IMR-90 (cell line): ENCODE measurements at regions not wholly inside any gene's neighbourhood (a gene's known extent, or its start where the extent isn't known, plus 50 kb on each side); places are given as distances from the start of the nearest gene placed in this dataset.

Source experiments
- ATAC-seq: fragments of 200-7000 bp; cut with Tn5 transposase; 2 replicates; pipeline ENCODE4 v1.9.1; 2020; ENCODE audit warnings: low read depth, mild to moderate bottlenecking, moderate library complexity
- BruUV-seq: library from RNA; stranded (reverse); fragments of 400-500 nt; replicated peaks from 2 replicates; lab custom pipeline; 2021; lab: Mats Ljungman, UMichigan
- CTCF ChIA-PET: fragments of 300-600 bp; formaldehyde crosslinking; extraction: SDS; loops from one replicate; lab custom pipeline; 2021; ENCODE audit warnings: antibody characterized with exemption; lab: Yijun Ruan, JAX
- POLR2A ChIA-PET: fragments of 300-600 bp; sonication (Branson Sonifier 250); formaldehyde crosslinking; loops from one replicate; lab custom pipeline; 2022; ENCODE audit warnings: antibody characterized with exemption; ENCODE audit not compliant: unreplicated experiment; lab: Charles Lee
- DNase-seq: peaks from one replicate; pipeline ENCODE4 v3.0.0; 2013
- H2AFZ ChIP-seq: replicated peaks from 2 replicates; pipeline ENCODE3; 2013; ENCODE audit warnings: low read length, mild to moderate bottlenecking; ENCODE audit not compliant: poor library complexity
- H2AK5ac ChIP-seq: 2 replicates; pipeline ENCODE4 v1.6.1; 2013; ENCODE audit warnings: low read depth, low read length, inconsistent platforms
- H2AK9ac ChIP-seq: replicated peaks from 2 replicates; pipeline ENCODE3; 2013; ENCODE audit warnings: mild to moderate bottlenecking, low read depth, low read length, moderate library complexity; ENCODE audit not compliant: poor library complexity
- H2BK120ac ChIP-seq: 2 replicates; pipeline ENCODE4 v1.6.1; 2013; ENCODE audit warnings: low read depth, low read length, inconsistent platforms
- H2BK15ac ChIP-seq: 3 replicates; pipeline ENCODE4 v1.6.1; 2013; ENCODE audit warnings: low read depth, low read length, inconsistent platforms
- H2BK20ac ChIP-seq: 2 replicates; pipeline ENCODE4 v1.6.1; 2013; ENCODE audit warnings: low read depth, mild to moderate bottlenecking, inconsistent platforms, low read length, moderate library complexity
- H2BK5ac ChIP-seq: 2 replicates; pipeline ENCODE4 v1.6.1; 2013; ENCODE audit warnings: mild to moderate bottlenecking, low read depth, low read length, inconsistent platforms; ENCODE audit not compliant: poor library complexity, severe bottlenecking
- H3K14ac ChIP-seq: replicated peaks from 2 replicates; pipeline ENCODE4 v1.6.1; 2013; ENCODE audit warnings: low read depth, low read length, inconsistent platforms
- H3K18ac ChIP-seq: 2 replicates; pipeline ENCODE4 v1.6.1; 2013; ENCODE audit warnings: low read depth, low read length, control low read depth
- H3K23ac ChIP-seq: 2 replicates; pipeline ENCODE4 v1.6.1; 2013; ENCODE audit warnings: low read depth, low read length, inconsistent platforms
- H3K27ac ChIP-seq: 2 replicates; pipeline ENCODE4 v1.5.1; 2013; ENCODE audit warnings: mild to moderate bottlenecking, control low read depth, low read length; ENCODE audit not compliant: insufficient read depth
- H3K27me3 ChIP-seq: 2 replicates; pipeline ENCODE4 v1.6.1; 2013; ENCODE audit warnings: low read length; ENCODE audit not compliant: control insufficient read depth, insufficient read depth
- H3K36me3 ChIP-seq: 2 replicates; pipeline ENCODE4 v1.6.1; 2013; ENCODE audit warnings: low read length, mixed read lengths; ENCODE audit not compliant: control insufficient read depth, insufficient read depth
- H3K4ac ChIP-seq: 2 replicates; pipeline ENCODE4 v1.6.1; 2013; ENCODE audit warnings: low read depth, low read length, inconsistent platforms
- H3K4me1 ChIP-seq: 2 replicates; pipeline ENCODE4 v1.6.1; 2013; ENCODE audit warnings: low read length, mixed read lengths; ENCODE audit not compliant: control insufficient read depth, insufficient read depth
- H3K4me2 ChIP-seq: 2 replicates; pipeline ENCODE4 v1.6.1; 2013; ENCODE audit warnings: low read depth, mild to moderate bottlenecking, control low read depth, low read length, moderate library complexity
- H3K4me3 ChIP-seq: 2 replicates; pipeline ENCODE4 v1.5.1; 2013; ENCODE audit warnings: low read depth, mild to moderate bottlenecking, control low read depth, low read length, moderate library complexity; ENCODE audit not compliant: insufficient read depth
- H3K56ac ChIP-seq: 2 replicates; pipeline ENCODE4 v1.6.1; 2013; ENCODE audit warnings: low read length, inconsistent platforms; ENCODE audit not compliant: insufficient read depth; ENCODE audit errors: extremely low read depth
- H3K79me1 ChIP-seq, 2 experiments: 2 replicates each; pipeline ENCODE4 v1.6.1; 2013; ENCODE audit warnings: low read length in 2 of 2, inconsistent platforms in 1 of 2, low read depth in 1 of 2
- H3K9ac ChIP-seq: 2 replicates; pipeline ENCODE4 v1.6.1; 2013; ENCODE audit warnings: low read depth, low read length, control low read depth
- H3K9me1 ChIP-seq: 2 replicates; pipeline ENCODE4 v1.6.1; 2013; ENCODE audit warnings: low read length, inconsistent platforms; ENCODE audit not compliant: insufficient read depth
- H3K9me3 ChIP-seq: 2 replicates; pipeline ENCODE4 v1.6.1; 2013; ENCODE audit warnings: low read length; ENCODE audit not compliant: control insufficient read depth, insufficient read depth
- H4K20me1 ChIP-seq: 2 replicates; pipeline ENCODE4 v1.6.1; 2013; ENCODE audit warnings: low read length, inconsistent platforms; ENCODE audit not compliant: insufficient read depth
- H4K5ac ChIP-seq: 2 replicates; pipeline ENCODE4 v1.6.1; 2013; ENCODE audit warnings: mild to moderate bottlenecking, low read depth, low read length, control low read depth
- H4K8ac ChIP-seq, 2 experiments: 2 replicates each; pipeline ENCODE4 v1.6.1; 2013; ENCODE audit warnings: low read depth in 2 of 2, low read length in 2 of 2, control low read depth in 1 of 2, inconsistent platforms in 1 of 2
- H4K91ac ChIP-seq: 2 replicates; pipeline ENCODE4 v1.6.1; 2013; ENCODE audit warnings: low read depth, low read length, inconsistent platforms; ENCODE audit not compliant: insufficient read depth
- CHD1 ChIP-seq: IDR thresholded peaks from 2 replicates; pipeline ENCODE4 v1.6.1; 2012; ENCODE audit warnings: low read depth, low read length, improper control_type of control experiment
- MAZ ChIP-seq: IDR thresholded peaks from 2 replicates; pipeline ENCODE4 v1.6.1; 2012; ENCODE audit warnings: low read depth, mild to moderate bottlenecking, low read length, improper control_type of control experiment, moderate library complexity, borderline replicate concordance
- MXI1 ChIP-seq: IDR thresholded peaks from 2 replicates; pipeline ENCODE4 v1.6.1; 2012; ENCODE audit warnings: low read depth, mild to moderate bottlenecking, low read length, moderate library complexity, borderline replicate concordance
- RAD21 ChIP-seq: IDR thresholded peaks from 2 replicates; pipeline ENCODE4 v1.6.1; 2012; ENCODE audit warnings: low read length, improper control_type of control experiment
- RFX5 ChIP-seq: IDR thresholded peaks from 2 replicates; pipeline ENCODE4 v1.8.0; 2012; ENCODE audit warnings: low read depth, mild to moderate bottlenecking, low read length, moderate library complexity
- WGBS, 2 experiments: methylation state at CpG; one replicate each; pipeline versions ENCODE4 v1.1.5 to v1.1.7; 2013; ENCODE audit warnings: missing lambda C conversion rate in 2 of 2; ENCODE audit not compliant: insufficient read length in 1 of 2; ENCODE audit errors: extremely low coverage in 2 of 2; 5-methylcytosine and 5-hydroxymethylcytosine counted together
- dilution Hi-C: fragments of 300-500 bp; cut with HindIII; formaldehyde crosslinking; loops from one replicate; pipeline ENCODE4 v1.14.3; 2018; ENCODE audit warnings: low sequenced_read_pairs; ENCODE audit not compliant: unreplicated experiment
- in situ Hi-C: fragments of 300-500 bp; cut with MboI; formaldehyde crosslinking; loops from 3 replicates; pipeline ENCODE4 v1.14.3; 2019; ENCODE audit warnings: low sequenced_read_pairs, inconsistent platforms, mixed read lengths
- intact Hi-C: fragments of 100-400 bp; cut with micrococcal nuclease; formaldehyde crosslinking; loops from 2 replicates; pipeline ENCODE4 v1.10.0; 2022
- TF ChIP-seq, protein P1 (sequence below): fragments of 150-350 bp; IDR thresholded peaks from 2 replicates; pipeline ENCODE4 v1.6.1; 2016; ENCODE audit warnings: low read depth, mild to moderate bottlenecking, low read length, moderate library complexity, borderline replicate concordance
- TF ChIP-seq, protein P2 (sequence below): fragments of 150-350 bp; IDR thresholded peaks from 2 replicates; pipeline ENCODE4 v1.6.1; 2017; ENCODE audit warnings: mild to moderate bottlenecking, antibody characterized with exemption, low read length, low read depth

GRCh38 chr1:81172483-81172882 is 628.3 kb upstream of the ADGRL2 start:
- Histone ChIP-seq H3K4ac (no peak overlapping the region), H2BK5ac (no peak overlapping the region), H3K4me3 (no peak overlapping the region), H3K14ac (no peak overlapping the region), H3K36me3 (no peaks in the 10 kb centered on the region), H3K9me3 (peaks cover 6% of the 10 kb centered on the region), H4K91ac (no peak overlapping the region), H3K4me2 (no peak overlapping the region), H3K18ac (no peak overlapping the region), H2AK5ac (no peak overlapping the region), H3K27me3 (no peaks in the 10 kb centered on the region), H3K23ac (no peak overlapping the region), H4K8ac (no peak overlapping the region), H3K4me1 (peaks cover 3% of the 10 kb centered on the region; the same call in 1 of the 2 replicates), H3K56ac (no peak overlapping the region), H2AK9ac (no peak overlapping the region), H2BK20ac (no peak overlapping the region), H3K9me1 (peaks cover 9% of the 10 kb centered on the region; the same call in 1 of the 2 replicates), H4K5ac (no peak overlapping the region), H2AFZ (no peak overlapping the region), H4K20me1 (no peaks in the 10 kb centered on the region), H3K9ac (no peak overlapping the region), H2BK15ac (no peak overlapping the region), H3K79me1 (no peaks in the 10 kb centered on the region), H2BK120ac (no peak overlapping the region), H3K27ac (no peak overlapping the region)
- no peak for DNase-seq
- dilution Hi-C loops (no loop called here), intact Hi-C loops (no loop called here), in situ Hi-C loops (no loop called here)
- no peak for ATAC-seq
- BruUV-seq, result no TSS peak
- CTCF ChIA-PET, result no interaction called here
- no CpG with 5 or more reads among the region's 2 CpGs for WGBS, 2 experiments
- POLR2A ChIA-PET, result no interaction called here
- TF ChIP-seq CHD1, result no peak
- no peak for TF ChIP-seq MXI1
- no peak for TF ChIP-seq MAZ
- no peak for TF ChIP-seq RFX5
- no peak for TF ChIP-seq RAD21
- TF ChIP-seq, protein P1, sequence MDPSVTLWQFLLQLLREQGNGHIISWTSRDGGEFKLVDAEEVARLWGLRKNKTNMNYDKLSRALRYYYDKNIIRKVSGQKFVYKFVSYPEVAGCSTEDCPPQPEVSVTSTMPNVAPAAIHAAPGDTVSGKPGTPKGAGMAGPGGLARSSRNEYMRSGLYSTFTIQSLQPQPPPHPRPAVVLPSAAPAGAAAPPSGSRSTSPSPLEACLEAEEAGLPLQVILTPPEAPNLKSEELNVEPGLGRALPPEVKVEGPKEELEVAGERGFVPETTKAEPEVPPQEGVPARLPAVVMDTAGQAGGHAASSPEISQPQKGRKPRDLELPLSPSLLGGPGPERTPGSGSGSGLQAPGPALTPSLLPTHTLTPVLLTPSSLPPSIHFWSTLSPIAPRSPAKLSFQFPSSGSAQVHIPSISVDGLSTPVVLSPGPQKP, result no peak
- TF ChIP-seq, protein P2, sequence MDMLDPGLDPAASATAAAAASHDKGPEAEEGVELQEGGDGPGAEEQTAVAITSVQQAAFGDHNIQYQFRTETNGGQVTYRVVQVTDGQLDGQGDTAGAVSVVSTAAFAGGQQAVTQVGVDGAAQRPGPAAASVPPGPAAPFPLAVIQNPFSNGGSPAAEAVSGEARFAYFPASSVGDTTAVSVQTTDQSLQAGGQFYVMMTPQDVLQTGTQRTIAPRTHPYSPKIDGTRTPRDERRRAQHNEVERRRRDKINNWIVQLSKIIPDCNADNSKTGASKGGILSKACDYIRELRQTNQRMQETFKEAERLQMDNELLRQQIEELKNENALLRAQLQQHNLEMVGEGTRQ, result no peak
